GM19324 (cell line): ENCODE measurements at regions not wholly inside any gene's neighbourhood (a gene's known extent, or its start where the extent isn't known, plus 50 kb on each side); places are given as distances from the start of the nearest gene placed in this dataset.

Source experiments
- ATAC-seq: cut with Tn5 transposase; IDR thresholded peaks from one replicate; pipeline ENCODE4 v1.9.1; 2021; ENCODE audit warnings: mild to moderate bottlenecking, moderate library complexity; ENCODE audit not compliant: unreplicated experiment, low FRiP score

GRCh38 chr20:39245685-39246311 lies 283.7 kb downstream of the DHX35 start:
- no peak for ATAC-seq

- no peak for ATAC-seq
Measured at GRCh38 chr20:39243962-39244361, 281.8 kb downstream of the DHX35 start.

DNA sequence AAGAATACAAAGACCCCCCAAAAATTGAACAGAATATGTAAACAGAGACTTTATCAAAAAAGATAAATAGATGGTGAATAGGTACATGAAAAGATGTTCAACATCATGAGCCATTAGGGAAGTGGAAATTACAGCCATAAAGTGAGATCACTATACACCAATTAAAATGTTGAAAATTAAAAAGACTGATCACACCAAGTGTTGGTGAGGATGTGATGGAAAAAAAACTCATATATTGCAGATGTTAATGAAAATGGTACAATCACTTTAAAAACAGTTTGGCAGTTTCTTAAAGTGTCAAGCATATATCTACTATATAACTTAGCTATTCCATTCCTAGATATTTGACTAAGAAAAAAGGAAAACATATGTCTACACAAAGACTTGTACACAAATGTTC lies 280.5 kb downstream of the DHX35 start:
- ATAC-seq: no peak

DNA sequence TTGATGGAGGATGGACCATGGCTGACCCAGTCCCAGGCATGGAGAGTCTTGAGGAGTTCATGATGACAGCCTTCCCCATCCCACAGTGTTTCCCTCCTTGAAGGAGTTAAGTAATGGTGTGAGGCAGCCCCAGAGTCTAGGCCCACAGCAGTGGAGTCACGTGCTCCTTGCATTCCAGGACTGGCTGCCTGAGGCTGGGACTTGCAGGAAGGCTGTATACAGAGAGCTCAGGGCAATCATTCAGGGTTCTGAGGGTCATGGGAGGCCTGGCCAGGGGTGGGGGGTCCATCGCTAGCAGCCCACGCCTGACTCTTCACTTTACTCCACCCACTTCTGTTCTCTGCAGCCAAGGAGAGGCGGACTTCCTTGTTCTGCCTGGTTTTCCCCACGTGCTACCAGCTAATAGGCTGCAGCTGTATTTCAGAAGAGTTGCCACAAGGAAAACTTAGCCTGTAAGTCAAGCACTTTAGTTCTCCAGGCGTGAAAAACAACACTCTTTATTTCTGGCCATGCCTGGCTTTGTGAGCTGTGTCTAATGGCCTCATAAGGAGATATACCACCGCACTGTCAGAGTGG lies 272.5 kb downstream of the DHX35 start:
- ATAC-seq: no peak

GRCh38 chr20:39233755-39234154 lies 271.6 kb downstream of the DHX35 start:
- ATAC-seq: no peak

DNA sequence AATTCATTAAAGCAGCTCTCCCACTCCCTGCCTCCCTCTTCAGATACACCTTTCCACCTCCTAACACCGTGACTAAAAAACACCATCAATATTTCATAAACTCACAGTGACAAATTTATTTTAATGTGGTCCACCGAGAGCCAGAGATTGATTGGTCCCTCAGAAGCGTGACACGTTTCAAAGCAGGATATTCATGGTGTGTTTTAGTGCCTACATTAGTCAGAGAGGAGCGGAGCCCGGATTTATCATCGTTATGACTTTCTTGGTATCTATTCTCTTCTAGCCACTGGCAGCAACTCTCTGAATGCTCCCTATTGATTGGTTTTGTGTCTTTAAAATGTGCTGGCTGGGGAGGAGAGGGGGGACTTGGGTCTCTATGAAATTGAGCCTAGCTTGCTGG lies 265.3 kb downstream of the DHX35 start:
- ATAC-seq: no peak

DNA sequence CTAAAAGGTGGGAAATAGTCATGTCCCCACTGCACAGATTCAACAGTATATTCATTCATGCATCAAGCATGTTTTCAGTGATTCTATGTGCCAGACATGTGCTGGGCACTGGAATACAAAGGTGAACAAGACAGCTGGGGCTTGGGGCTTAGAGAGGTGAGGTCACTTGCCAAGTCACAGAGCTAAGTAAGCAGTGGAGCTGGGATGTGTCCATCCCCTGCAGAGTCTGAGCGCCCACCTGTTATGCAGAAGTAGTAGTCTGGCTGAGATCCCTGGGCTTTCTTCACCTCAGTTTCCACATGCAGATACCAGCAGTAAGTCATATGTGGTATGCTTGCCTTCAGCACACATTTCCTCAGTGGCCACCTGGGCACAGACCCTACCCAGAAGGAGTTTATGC lies 263.8 kb downstream of the DHX35 start:
- no peak for ATAC-seq

GRCh38 chr20:39225536-39225935 lies 263.4 kb downstream of the DHX35 start:
- no peak for ATAC-seq

GRCh38 chr20:39222101-39222500 lies 260.0 kb downstream of the DHX35 start:
- no peak for ATAC-seq

DNA sequence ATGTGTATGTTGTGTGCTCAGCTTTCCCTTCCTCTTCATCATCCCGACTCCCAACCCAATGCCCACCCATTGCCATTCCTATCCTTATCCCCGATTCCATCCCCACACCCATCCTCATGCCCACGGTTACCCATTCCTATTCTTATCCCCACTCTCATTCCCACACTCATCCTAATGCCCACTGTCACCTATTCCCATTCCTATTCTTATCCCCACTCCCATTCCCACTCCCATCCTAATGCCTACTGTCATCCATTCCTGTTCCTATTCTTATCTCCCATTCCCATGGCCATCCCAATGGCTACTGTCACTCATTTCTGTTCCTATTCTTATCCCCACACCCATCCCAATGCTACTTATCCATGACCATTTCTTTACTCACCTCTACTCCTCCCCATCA lies 254.1 kb downstream of the DHX35 start:
- no peak for ATAC-seq

DNA sequence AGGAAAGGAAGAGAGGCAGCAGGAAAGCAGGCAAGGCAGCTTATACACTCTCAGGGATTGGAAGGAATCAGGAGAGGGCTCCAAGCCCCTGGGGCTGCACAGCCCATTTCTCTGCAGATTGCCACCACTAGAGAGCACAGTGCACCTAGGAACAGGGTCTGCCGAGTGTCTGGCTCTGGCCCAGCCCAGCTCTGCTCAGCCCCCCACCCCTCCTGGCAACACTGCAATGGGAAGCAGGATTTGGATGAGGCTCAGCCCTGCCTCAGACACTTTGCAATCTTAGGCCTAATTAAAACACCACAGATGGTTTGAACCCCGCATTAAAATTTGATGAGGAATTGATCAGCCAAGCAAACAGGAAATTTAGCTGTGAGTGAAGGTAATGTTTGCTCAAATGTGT lies 252.7 kb downstream of the DHX35 start:
- ATAC-seq: no peak

GRCh38 chr20:39213476-39214145 lies 251.5 kb downstream of the DHX35 start:
- no peak for ATAC-seq

- ATAC-seq: no peak
Measured at GRCh38 chr20:39211060-39211748, 249.1 kb downstream of the DHX35 start.

DNA sequence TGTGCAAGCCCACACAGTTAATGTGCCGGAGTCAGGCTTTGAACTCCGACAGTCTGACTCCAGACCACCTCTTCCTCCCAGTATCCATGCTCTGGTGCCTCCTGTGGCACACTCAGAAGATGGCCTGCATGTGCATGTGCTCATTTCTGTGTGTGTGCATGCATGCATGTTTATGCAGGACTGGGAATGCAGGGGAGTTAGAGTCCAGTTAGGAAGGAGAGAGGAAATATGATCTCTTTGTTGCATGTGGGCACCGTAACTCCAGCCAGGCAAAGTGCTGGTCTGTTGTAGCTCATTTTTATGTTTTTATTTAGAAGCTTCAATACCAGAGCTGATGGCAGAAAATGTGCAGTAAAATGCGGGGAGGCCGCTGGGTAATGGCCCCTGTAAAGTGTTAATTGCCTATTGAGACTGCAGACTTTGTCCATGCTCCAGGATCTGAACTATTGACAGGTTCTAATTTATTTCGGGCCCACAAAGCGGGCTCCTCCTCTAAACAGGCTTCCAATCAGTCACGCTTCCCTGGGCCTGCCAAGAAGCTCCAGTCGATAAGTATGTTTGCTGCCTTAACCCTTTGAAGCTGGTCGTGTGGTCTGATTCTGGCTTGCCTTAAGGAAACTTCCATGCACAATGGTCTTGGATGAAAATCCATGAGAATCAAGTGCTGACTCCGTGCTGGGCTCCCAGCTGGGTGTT lies 248.3 kb downstream of the DHX35 start:
- no peak for ATAC-seq

GRCh38 chr20:39206899-39207564 lies 244.9 kb downstream of the DHX35 start:
- no peak for ATAC-seq

- no peak for ATAC-seq
Measured at GRCh38 chr20:39195582-39196021, 233.5 kb downstream of the DHX35 start.

DNA sequence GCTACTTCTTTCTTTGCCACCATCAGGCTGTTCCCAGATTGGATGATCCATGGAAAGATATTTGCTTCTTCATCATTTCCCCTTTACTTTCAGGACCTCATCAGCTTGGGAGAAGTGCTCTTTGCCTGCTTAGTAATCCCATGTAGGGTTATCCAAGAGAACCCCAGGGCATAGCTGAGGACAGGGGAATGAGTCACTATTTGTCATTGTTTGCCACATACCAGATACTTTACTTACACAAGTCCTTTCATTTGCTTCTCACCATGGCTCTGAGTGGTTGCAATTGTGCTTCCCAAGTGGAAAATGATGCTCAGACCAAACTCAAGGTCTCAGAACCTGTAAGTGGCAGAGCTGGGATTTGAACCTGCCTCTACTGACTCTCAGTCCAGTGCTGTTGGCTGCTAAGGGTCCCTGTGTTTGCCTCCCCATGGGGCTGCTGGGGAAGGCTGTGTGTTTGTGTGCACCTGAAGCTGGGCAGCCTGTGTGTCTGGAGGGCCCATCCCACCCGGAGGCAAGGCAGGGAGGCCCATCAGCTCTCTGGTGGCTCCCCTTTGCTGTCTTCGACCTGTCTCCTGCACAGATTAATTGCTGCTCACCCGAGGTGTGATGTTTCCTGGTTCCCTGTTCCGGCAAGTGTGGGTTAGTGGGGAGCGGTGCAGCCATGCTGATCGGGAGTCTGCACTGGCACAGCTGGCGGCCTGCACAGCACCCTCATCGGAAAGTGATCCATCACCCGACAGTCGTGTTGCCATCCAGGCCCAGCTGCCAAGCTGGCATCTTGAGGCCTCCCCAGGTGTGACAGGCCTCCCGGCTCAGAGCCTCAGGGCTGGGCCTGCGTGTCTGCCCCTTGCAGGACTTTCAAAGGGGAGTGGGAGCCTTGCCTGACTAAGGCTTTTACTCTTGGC lies 228.8 kb downstream of the DHX35 start:
- no peak for ATAC-seq

DNA sequence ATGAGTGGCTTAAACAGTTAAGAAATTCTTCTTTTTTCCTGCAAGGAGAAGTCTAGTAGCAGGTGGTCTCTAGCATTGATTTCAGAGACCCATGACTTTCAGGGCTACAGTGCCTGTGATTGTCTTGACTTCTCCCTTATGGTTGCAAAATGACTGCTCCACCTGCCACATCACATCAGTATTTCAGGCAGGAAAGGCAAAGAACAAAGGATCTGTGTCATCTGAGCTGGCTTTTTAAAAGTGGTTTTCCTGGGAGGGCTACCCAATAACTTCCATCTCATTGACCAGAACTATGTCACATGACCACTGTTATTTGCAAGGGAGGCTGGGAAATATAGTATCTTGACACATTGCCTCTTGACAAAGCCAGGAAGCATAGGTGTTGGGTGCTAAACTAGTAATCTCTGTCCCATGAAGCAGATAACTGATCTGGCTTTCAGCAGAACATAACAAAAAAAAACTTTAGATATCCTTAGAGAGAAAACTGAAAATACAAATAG lies 226.2 kb downstream of the DHX35 start:
- no peak for ATAC-seq

DNA sequence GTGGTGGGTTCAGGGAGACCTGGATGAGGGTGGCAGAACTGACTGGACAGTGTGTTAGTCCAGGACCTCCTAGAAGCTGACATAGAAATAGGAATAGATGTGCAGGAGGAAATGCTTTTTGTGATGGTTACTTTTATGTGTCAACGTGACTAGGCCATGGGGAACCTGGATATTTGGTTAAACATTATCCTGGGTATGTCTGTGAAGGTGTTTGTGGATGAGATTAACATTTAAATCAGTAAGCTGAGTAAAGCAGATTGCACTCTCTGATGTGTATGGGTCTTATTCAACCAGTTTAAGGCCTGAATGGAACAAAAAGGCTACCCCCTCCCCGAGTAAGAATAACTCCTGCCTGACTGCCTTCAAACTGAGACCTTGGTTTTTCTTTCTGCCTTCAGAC lies 219.3 kb downstream of the DHX35 start:
- ATAC-seq: no peak
